GM21515 (cell line): ENCODE measurements at regions not wholly inside any gene's neighbourhood (a gene's known extent, or its start where the extent isn't known, plus 50 kb on each side); places are given as distances from the start of the nearest gene placed in this dataset.
"Not testable (repeated sequence)": the region's sequence is repeated elsewhere in the genome, so short reads cannot be mapped to it uniquely, and the experiment has no call there.

Source experiments
- ATAC-seq: cut with Tn5 transposase; IDR thresholded peaks from one replicate; pipeline ENCODE4 v1.9.1; 2021; ENCODE audit not compliant: unreplicated experiment

GRCh38 chr4:13981499-13981898 is 354.0 kb upstream of the BOD1L1 start:
- no peak for ATAC-seq

GRCh38 chr4:13982010-13982409 is 354.5 kb upstream of the BOD1L1 start:
- ATAC-seq: no peak

- no peak for ATAC-seq
These were observed 355.8 kb upstream of the BOD1L1 start for GRCh38 chr4:13983189-13983790.

- ATAC-seq: no peak
These were observed 357.7 kb upstream of the BOD1L1 start for GRCh38 chr4:13984991-13985800.

- ATAC-seq: no peak
These were observed 358.3 kb upstream of the BOD1L1 start for GRCh38 chr4:13985837-13986236.

GRCh38 chr4:13986548-13986947 is 359.0 kb upstream of the BOD1L1 start:
- ATAC-seq: no peak

- ATAC-seq: no peak
These were observed 361.1 kb upstream of the BOD1L1 start for GRCh38 chr4:13988353-13989305.

- no peak for ATAC-seq
These were observed 362.0 kb upstream of the BOD1L1 start for GRCh38 chr4:13989501-13989900.

GRCh38 chr4:13990596-13991589 is 363.4 kb upstream of the BOD1L1 start:
- ATAC-seq: no peak

GRCh38 chr4:13992041-13992440 is 364.5 kb upstream of the BOD1L1 start:
- no peak for ATAC-seq

- ATAC-seq: no peak
These were observed 365.5 kb upstream of the BOD1L1 start for GRCh38 chr4:13992975-13993520.

GRCh38 chr4:13994016-13994415 is 366.5 kb upstream of the BOD1L1 start:
- ATAC-seq: no peak

- no peak for ATAC-seq
These were observed 371.4 kb upstream of the BOD1L1 start for GRCh38 chr4:13998850-13999445.

GRCh38 chr4:14000091-14000814 is 372.7 kb upstream of the BOD1L1 start:
- no peak for ATAC-seq

- ATAC-seq: not testable (repeated sequence)
These were observed 374.8 kb upstream of the BOD1L1 start for GRCh38 chr4:14002331-14002730.

GRCh38 chr4:14008494-14008893 is 381.0 kb upstream of the BOD1L1 start:
- no peak for ATAC-seq

GRCh38 chr4:14018191-14018853 is 390.8 kb upstream of the BOD1L1 start:
- ATAC-seq: no peak

GRCh38 chr4:14022456-14022855 is 394.9 kb upstream of the BOD1L1 start:
- no peak for ATAC-seq
